C4-2B (cell line): ENCODE measurements at regions not wholly inside any gene's neighbourhood (a gene's known extent, or its start where the extent isn't known, plus 50 kb on each side); places are given as distances from the start of the nearest gene placed in this dataset.

Experiments used
- ZFX ChIP-seq: fragments of 450-650 bp; IDR thresholded peaks from 2 replicates; pipeline ENCODE4 v1.6.1; 2017
- TF ChIP-seq, protein P1 (sequence below): fragments of 450-650 bp; conservative IDR thresholded peaks from 2 replicates; pipeline ENCODE4 v1.5.1; 2017; ENCODE audit warnings: mild to moderate bottlenecking

DNA sequence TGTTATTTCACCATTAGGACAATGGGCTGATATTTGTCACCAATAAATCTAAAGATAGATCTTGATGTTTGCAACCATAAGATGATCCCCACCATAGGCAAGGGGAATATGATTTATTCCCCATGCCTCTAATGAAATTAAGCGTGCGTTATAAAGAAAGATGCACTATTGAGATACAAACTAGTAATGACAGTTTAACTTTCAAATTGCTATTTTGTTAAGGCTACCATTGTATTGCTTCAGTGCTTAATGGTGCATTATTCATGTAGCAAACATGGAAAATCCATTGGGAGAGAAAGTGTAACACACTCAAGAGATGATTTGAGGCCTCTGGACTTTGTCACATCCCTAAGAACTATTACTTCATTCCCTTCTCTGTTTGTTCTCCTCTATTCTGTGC lies 108.9 kb upstream of the TRABD2B start:
- TF ChIP-seq, protein P1, sequence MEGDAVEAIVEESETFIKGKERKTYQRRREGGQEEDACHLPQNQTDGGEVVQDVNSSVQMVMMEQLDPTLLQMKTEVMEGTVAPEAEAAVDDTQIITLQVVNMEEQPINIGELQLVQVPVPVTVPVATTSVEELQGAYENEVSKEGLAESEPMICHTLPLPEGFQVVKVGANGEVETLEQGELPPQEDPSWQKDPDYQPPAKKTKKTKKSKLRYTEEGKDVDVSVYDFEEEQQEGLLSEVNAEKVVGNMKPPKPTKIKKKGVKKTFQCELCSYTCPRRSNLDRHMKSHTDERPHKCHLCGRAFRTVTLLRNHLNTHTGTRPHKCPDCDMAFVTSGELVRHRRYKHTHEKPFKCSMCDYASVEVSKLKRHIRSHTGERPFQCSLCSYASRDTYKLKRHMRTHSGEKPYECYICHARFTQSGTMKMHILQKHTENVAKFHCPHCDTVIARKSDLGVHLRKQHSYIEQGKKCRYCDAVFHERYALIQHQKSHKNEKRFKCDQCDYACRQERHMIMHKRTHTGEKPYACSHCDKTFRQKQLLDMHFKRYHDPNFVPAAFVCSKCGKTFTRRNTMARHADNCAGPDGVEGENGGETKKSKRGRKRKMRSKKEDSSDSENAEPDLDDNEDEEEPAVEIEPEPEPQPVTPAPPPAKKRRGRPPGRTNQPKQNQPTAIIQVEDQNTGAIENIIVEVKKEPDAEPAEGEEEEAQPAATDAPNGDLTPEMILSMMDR: no peak
- TF ChIP-seq ZFX: no peak
